NT2/D1 (cell line): ENCODE measurements at regions not wholly inside any gene's neighbourhood (a gene's known extent, or its start where the extent isn't known, plus 50 kb on each side); places are given as distances from the start of the nearest gene placed in this dataset.

Source experiments
- SUZ12 ChIP-seq: IDR thresholded peaks from 2 replicates; pipeline ENCODE4 v1.6.1; 2011; ENCODE audit not compliant: insufficient read length, insufficient read depth; ENCODE audit errors: extremely low read depth
- YY1 ChIP-seq: IDR thresholded peaks from 2 replicates; pipeline ENCODE4 v1.6.1; 2011; ENCODE audit not compliant: insufficient read length, insufficient read depth
- ZNF274 ChIP-seq: IDR thresholded peaks from 2 replicates; pipeline ENCODE4 v1.6.1; 2011; ENCODE audit warnings: mild to moderate bottlenecking, low read depth, low read length

- TF ChIP-seq ZNF274 (no peak), SUZ12 (no peak), YY1 (no peak)
Measured at GRCh38 chr9:95755421-95755730, 120.1 kb upstream of the ERCC6L2 start.
